Stimulated activated CD8-positive, alpha-beta memory T cell treated with anti-CD3 and anti-CD28 coated beads, Interleukin-4, amount 100 ng/mL, for 4 hours (primary cell): ENCODE measurements at regions not wholly inside any gene's neighbourhood (a gene's known extent, or its start where the extent isn't known, plus 50 kb on each side); places are given as distances from the start of the nearest gene placed in this dataset.
"Not testable (repeated sequence)": the region's sequence is repeated elsewhere in the genome, so short reads cannot be mapped to it uniquely, and the experiment has no call there.

ENCODE experiments used
- DNase-seq, 2 donors: peaks; one replicate each; pipeline ENCODE4 v3.0.0-alpha.2; 2020; ENCODE audit warnings: low read depth in 2 of 2, low spot score in 1 of 2

DNA sequence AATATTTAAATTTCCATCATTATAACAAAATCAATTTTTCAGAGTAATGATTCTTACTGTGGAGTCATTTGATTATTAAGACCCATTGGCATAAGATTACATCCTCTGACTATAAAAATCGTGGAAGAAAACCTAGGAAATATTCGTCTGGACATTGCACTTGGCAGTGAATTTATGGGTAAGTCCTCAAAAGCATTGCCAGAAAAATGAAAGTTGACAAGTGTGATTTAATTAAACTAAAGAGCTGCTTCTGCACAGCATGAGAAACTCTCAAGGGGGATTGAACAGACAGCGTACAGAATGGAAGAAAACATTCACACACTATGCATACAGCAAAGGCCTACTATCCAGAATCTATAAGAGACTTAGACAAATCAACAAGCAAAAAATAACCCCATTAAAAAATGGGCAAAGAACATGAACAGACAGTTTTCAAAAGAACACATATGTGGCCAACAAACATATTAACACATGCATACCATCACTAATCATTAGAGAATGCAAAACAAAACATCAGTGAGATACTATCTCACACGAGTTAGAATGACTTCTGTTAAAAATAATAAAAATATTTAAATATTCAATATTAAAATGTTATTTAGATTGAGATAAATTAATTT, 111.4 kb downstream of the CCDC74A start:
- DNase-seq = not testable (repeated sequence)

- no peak for DNase-seq
These were observed 113.9 kb downstream of the CCDC74A start for GRCh38 chr2:131641414-131642206.

GRCh38 chr2:131643180-131643579, 115.5 kb downstream of the CCDC74A start:
- not testable (repeated sequence) for DNase-seq

DNA sequence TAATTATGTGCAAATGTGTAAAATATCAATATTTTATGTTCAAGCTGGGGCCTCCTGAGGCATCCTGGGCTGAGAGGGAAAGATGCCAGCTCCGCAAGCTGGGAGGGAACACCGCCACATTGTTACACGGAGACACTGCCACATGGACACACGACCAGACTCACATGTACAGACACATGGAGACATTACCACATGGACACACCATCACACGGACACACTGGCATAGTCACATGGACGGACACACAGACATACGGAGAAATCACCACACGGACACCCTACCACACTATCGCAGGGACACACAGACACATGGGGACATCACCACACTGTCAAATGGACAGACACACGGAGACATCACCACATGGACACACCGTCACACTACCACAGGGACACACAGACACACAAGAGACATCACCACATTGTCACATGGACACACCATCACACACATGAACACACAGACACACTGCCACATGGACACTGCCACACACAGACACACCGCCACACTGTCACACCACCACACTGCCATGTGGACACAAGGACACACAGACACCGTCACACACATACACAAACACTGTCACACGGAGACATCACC, 117.6 kb downstream of the CCDC74A start:
- DNase-seq = no peak

DNA sequence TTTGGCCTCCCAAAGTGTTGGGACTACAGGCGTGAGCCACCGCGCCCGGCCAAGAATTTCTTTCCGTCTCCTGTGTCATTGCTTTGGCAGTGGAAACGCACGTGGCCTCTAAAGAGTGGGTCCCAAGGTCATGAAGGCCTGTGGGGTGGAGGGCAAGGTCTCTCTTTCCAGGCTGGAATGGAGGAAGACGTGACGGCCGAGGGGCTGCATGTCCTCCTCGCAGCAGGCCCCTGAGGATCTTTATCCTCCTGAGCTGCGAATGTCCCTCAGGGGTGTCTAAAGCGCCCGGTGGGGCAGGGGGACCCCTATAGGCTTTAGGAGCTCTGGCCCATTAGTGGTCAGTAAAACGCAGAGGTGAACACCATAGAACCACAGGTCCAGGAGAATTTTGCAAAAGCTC, 118.5 kb downstream of the CCDC74A start:
- DNase-seq = not testable (repeated sequence)

DNA sequence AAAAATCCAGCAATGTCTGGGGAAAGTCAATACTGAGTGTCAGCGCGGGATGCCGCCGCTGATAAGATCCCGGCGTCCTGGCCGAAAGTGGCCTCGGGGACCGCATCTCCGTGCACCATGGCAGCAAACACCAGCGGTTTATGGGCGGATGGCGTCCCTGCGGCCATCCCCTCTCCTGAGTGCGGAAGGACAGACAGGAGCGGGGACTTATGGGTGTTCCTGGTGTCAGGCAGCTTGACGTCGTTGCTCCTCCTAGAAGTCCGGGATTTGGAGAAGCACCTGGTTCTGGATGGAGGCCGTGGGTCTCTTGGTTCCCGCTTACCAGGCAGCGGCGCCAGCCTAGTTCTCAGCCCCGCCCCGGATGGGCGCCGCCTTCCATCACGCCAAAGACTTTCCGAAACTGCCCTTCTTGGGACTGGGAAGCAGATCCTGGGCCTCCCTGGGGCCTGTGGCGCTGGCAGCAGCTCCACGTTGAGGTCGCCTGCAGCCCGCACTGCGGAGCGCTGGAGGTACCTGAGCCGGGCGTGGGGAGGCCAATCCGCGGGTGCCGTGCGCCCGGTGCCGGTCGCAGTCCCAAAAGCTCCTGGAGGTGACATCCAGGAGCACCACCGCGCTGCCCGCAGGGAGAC, 119.1 kb downstream of the CCDC74A start:
- DNase-seq = no peak

DNA sequence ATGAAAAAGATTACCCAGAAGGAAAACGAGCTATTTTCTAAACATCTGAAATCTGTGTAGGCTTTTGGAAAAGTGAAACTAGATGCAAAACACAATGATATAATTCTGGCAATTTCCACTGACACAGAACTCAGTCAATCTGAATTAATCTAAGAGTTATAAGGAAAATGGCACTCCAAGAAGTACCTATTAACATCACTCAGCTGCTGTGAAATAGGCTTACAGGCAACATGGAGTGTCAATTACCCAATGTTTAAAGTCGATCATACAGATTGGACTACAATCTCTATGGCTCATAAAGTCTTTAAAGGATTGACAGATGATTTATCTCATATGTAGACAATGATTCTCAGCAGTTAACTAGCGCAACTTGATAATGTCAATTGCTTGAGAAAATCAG, 120.9 kb downstream of the CCDC74A start:
- not testable (repeated sequence) for DNase-seq

DNA sequence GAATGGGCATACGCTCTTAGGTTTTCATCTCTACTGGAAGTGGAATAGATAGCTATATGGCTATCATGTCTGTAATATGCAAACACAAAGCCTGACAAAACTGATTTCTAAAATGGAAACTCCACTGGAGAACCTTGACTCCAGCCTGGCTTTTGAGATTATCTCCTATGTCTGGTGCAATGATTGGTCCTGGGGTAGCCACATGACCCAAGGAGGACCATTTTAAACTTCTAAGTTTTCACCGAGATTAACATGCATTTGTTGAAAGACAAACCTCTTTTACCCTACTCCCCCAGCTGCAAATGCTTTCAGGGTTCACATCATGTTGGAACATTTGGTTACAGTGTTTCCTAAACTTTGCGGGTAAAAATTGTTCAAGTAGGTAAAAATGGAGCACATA, 124.6 kb downstream of the CCDC74A start:
- not testable (repeated sequence) for DNase-seq

GRCh38 chr2:131654107-131654506, 126.4 kb downstream of the CCDC74A start:
- DNase-seq = not testable (repeated sequence)

- no peak for DNase-seq
These were observed 129.3 kb downstream of the CCDC74A start for GRCh38 chr2:131656816-131657633.

DNA sequence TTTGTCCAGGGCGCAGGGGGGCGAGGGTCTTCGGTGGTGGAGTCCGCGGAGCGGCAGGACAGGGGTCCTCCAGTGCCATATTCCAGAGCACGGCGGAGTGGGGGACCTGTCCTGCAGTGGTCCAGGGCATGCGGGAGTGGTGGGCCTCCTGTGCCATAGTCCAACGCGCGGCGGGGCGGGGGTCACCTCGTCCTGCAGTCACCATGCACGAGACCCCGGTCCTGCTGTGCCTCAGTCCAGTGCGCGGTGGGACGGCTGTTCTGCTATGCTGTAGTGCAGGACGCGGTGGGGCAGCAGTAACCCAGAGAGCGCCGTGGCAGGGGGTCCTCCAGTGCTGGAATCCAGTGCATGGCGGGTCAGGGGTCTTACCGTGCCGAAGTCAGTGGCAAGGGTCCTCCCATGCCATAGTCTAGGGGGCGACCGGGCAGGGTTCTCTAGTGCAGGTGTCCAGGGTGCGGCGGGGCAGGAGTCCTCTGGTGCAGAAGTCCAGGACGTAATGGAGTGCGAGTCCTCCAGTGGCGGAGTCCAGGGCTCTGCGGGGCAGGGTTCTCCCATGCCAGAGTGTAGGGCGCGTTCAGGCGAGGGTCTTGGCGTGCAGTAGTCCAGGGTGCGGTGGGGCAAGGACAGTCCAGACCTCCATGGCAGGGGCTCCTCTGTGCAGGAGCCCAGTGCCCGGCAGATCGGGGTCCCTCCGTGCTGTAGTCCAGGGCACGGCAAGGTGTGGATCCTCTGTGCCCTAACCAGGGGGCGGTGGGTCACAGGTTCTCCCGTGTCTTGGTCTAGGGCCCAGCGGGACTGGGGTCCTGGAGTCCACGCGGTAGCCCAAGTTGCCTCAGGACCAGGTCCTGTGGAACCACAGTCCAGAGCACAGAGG, 130.4 kb downstream of the CCDC74A start:
- DNase-seq = no peak

DNA sequence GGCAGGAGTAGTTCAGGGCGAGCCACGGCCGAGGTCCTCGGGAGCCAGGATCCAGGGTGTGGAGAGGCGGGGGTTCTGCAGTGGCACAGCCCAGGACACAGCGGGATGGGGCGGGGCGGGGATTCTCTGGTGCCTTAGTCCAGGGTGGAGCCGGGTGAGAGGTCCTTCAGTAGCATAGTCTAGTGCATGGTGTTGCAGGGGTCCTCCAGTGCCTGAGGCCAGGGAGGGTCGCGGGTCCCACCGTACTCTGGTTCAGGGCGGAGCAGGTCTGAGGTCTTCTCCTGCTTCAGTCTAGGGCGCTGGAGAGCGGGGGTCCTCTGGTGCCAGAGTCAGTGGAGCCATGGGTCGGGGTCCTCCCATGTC, 131.1 kb downstream of the CCDC74A start:
- no peak for DNase-seq

DNA sequence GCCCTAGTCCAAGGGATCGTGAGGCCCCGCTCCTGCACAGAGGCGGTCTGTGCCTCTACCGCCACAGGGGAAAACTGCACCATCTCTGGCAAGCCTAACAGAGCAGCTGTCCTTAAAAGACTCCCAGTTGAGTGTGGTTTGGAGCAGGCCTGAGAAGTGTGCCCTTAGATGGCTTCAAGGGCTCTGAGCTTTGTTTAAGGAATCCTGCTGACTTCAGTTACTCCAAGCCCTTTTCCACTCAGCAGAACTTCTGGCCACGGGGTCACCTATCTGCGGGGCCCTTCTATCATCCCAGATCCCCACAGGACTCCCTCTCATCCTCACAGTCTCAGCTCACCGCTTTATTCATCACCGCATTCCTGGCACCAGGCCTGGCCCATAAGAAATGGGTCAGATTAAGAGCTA, 131.5 kb downstream of the CCDC74A start:
- DNase-seq = no peak

DNA sequence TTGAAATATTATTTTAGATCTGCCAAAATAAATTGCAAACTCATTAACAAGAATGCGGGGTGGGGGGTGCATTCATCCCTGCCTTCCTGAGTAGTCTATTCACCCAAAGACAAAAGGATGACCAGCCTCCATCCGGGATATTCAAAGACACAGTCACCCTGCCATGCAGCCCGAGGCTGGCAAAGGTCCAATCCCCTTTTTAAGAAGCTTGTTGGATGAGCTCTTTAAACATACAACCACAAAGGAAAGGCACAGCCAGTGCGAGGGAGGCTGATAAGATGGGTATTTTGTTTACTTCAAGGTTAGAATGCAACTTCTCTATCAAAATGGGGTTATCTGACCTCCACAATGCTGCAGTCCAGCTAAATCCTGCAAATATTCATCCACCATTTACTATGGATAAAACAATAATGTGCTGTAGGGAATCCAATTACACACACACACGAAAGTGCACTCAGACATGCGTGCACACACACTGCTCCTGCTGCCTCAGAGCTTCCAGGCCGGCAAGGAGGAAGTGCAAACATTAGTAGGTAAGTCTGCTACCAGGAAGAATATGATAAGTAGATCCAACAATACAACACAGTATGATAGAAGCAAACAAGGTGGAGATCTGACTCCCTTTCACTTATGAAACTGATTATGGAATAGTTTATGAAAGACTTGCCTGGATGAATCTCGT, 133.6 kb downstream of the CCDC74A start:
- not testable (repeated sequence) for DNase-seq

- not testable (repeated sequence) for DNase-seq
These were observed 134.3 kb downstream of the CCDC74A start for GRCh38 chr2:131661884-131662535.

DNA sequence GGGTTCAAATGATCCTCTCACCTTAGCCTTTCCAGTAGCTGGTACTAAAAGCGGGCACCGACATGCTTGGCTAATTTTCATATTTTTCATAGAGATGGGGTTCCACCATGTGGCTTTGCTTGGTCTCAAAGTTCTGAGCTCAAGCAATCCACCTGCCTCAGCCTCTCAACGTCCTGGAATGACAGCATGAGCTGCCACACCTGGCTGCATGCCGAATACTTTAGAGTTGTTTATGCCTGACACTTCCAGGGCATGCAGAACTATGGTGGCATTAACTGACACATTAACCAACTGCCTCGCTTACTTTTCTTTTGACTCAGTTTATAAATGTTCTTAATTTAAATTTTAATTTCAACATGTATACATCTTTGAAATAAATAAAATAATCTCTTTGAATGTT, 135.8 kb downstream of the CCDC74A start:
- DNase-seq = not testable (repeated sequence)

- not testable (repeated sequence) for DNase-seq
These were observed 138.0 kb downstream of the CCDC74A start for GRCh38 chr2:131665716-131666115.

DNA sequence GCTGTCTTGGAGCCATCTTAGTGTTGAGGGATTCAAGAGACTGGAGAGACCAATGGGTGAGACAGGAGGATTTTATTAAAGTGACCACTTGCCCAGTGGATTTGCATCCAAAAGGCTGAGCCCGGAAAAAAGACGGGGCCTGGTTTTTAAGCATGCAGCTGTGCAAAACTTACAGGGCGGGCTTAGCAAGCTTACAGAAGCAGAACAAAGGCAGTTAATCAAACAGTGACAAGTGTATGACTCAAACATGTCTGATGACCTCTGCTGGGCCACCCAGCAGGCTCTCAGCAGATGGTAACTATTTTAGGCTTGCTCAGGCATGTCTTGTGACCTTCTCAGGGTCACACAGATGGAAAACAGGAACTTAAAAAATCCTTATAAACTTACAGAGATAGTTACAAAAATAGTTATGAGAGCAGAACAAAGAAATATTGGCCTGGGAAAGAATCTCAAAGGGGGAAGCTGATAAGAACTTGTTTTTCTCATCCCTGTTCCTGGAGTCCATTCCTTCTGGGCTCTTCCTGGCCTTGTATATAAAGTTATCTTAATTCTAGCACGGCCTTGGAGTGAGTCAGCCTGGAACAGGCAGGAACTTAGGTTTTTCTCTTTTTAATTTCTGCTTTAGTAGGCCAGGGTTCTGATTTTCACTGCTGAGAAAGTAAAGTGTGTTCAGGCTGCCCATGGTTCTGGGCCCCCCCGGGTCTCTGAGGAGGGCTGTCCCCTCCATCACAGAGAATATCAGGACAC, 141.3 kb downstream of the CCDC74A start:
- DNase-seq = not testable (repeated sequence)
